Sigmoid colon (tissue), 6 donors: ENCODE measurements at regions not wholly inside any gene's neighbourhood (a gene's known extent, or its start where the extent isn't known, plus 50 kb on each side); places are given as distances from the start of the nearest gene placed in this dataset.

Source experiments
- DNase-seq: peaks from one replicate; pipeline ENCODE4 v3.0.0-alpha.2; 2019
- H3K27ac ChIP-seq, 4 donors: fragments of 200-600 bp; sonication (generic); one replicate each; pipeline ENCODE4 v1.5.1; 2016 to 2019; ENCODE audit warnings: mild to moderate bottlenecking in 1 of 4
- H3K27me3 ChIP-seq, 3 donors: fragments of 200-600 bp; sonication (generic); one replicate each; pipeline ENCODE4 v1.5.1; 2019; ENCODE audit warnings: mild to moderate bottlenecking in 1 of 3
- H3K36me3 ChIP-seq, 4 donors: fragments of 200-600 bp; sonication (generic); one replicate each; pipeline ENCODE4 v1.5.1; 2016 to 2019
- H3K4me1 ChIP-seq, 4 donors: fragments of 200-600 bp; sonication (generic); one replicate each; pipeline ENCODE4 v1.5.1; 2017 to 2019
- H3K4me3 ChIP-seq, 4 donors: fragments of 200-600 bp; sonication (generic); one replicate each; pipeline ENCODE4 v1.5.1; 2017 to 2019; ENCODE audit warnings: mild to moderate bottlenecking in 2 of 4, moderate library complexity in 1 of 4
- H3K9me3 ChIP-seq, 4 donors: fragments of 200-600 bp in 3 of 4; sonication (generic) in 3 of 4; one replicate each; pipeline versions ENCODE4 v1.5.1 to v1.6.1; 2013 to 2019
- EP300 ChIP-seq, 4 donors: sonication (generic); formaldehyde crosslinking; IDR thresholded peaks; one replicate each; pipeline ENCODE4 v1.6.1; 2017; ENCODE audit warnings: antibody characterized with exemption in 4 of 4
- POLR2A ChIP-seq, 2 donors: fragments of 450-650 bp; IDR thresholded peaks; one replicate each; pipeline ENCODE4 v1.6.1; 2016; ENCODE audit warnings: antibody characterized with exemption in 2 of 2, mild to moderate bottlenecking in 2 of 2, moderate library complexity in 2 of 2
- POLR2AphosphoS5 ChIP-seq, 4 donors: sonication (generic); formaldehyde crosslinking; IDR thresholded peaks; one replicate each; pipeline ENCODE4 v1.6.1; 2017; ENCODE audit warnings: antibody characterized with exemption in 4 of 4
- WGBS, 2 donors: extraction: QIAGEN DNeasy Blood & Tissue Kit; methylation state at CpG; one replicate each; pipeline ENCODE4 v1.1.7; 2013; 5-methylcytosine and 5-hydroxymethylcytosine counted together
- intact Hi-C: fragments of 100-400 bp; cut with DNase I; formaldehyde crosslinking; loops from one replicate; pipeline ENCODE4 v1.15.1; 2023
- TF ChIP-seq, protein P1 (sequence below), 4 experiments: fragments of 450-650 bp in 3 of 4; fragments of 200-600 bp in 1 of 4; IDR thresholded peaks; one replicate each; pipeline ENCODE4 v1.5.1; 2016 to 2019; ENCODE audit warnings: antibody characterized with exemption in 4 of 4, mild to moderate bottlenecking in 3 of 4, moderate library complexity in 2 of 4
- donor health status: healthy with polysubstance abuse.
- donor health status: healthy.

DNA sequence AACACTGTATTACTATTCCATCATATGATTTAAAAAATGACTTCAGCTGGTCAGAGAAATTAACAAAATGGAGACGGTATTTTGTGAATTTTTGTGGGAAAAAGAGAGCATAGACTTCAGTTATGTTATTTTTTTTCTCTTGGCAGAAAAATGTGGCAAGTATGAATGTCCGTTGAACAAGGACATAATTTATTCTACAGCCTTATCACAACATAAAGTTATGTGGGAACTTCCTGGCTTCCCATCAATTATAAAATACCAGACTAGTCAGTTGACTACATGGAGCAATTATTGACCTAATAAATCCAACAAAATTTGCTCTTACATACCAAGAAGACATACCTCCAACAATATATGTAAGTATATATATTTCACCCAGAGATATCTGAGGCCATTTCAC, 88.6 kb upstream of the PPP1R3A start:
- no peak for TF ChIP-seq POLR2AphosphoS5 (IDR thresholded peaks at IDR 0.05)
- TF ChIP-seq POLR2A (IDR thresholded peaks at IDR 0.05) = no peak
- TF ChIP-seq, protein P1, sequence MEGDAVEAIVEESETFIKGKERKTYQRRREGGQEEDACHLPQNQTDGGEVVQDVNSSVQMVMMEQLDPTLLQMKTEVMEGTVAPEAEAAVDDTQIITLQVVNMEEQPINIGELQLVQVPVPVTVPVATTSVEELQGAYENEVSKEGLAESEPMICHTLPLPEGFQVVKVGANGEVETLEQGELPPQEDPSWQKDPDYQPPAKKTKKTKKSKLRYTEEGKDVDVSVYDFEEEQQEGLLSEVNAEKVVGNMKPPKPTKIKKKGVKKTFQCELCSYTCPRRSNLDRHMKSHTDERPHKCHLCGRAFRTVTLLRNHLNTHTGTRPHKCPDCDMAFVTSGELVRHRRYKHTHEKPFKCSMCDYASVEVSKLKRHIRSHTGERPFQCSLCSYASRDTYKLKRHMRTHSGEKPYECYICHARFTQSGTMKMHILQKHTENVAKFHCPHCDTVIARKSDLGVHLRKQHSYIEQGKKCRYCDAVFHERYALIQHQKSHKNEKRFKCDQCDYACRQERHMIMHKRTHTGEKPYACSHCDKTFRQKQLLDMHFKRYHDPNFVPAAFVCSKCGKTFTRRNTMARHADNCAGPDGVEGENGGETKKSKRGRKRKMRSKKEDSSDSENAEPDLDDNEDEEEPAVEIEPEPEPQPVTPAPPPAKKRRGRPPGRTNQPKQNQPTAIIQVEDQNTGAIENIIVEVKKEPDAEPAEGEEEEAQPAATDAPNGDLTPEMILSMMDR (IDR thresholded peaks at IDR 0.05) = no peak
- no peak for TF ChIP-seq EP300 (IDR thresholded peaks at IDR 0.05)
- DNase-seq = no peak
- Histone ChIP-seq H3K27ac (no peak overlapping the region), H3K4me1 (no peaks in the 10 kb centered on the region), H3K4me3 (no peak overlapping the region), H3K9me3 (no peaks in the 10 kb centered on the region), H3K36me3 (no peaks in the 10 kb centered on the region), H3K27me3 (no peaks in the 10 kb centered on the region)
- intact Hi-C loops = no loop called here
- WGBS, 2 donors = 35 to 58% methylated on average over 2 of the region's 2 CpGs

DNA sequence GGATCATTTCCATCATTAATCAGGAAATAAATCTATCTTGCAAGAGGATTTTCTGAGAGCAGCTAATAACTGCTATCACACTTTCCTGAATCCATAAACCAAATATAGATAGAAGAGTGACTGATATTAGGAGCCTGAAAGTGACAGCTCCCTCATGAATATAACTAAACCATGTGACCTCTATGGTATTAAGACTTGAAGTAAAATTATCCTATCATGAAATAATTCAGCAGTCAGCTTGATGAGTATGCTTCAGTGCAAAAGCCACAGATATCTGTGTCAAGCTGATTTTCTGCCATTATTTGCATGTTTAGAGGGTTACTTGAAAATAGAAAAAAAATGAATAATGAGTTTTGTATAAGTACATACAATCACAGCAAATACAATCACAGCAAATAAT, 80.1 kb upstream of the PPP1R3A start:
- TF ChIP-seq, protein P1 (IDR thresholded peaks at IDR 0.05) = no peak
- no peak for TF ChIP-seq POLR2A (IDR thresholded peaks at IDR 0.05)
- no peak for TF ChIP-seq EP300 (IDR thresholded peaks at IDR 0.05)
- TF ChIP-seq POLR2AphosphoS5 (IDR thresholded peaks at IDR 0.05) = no peak
- intact Hi-C loops = no loop called here
- H3K4me1 ChIP-seq = no peaks in the 10 kb centered on the region

DNA sequence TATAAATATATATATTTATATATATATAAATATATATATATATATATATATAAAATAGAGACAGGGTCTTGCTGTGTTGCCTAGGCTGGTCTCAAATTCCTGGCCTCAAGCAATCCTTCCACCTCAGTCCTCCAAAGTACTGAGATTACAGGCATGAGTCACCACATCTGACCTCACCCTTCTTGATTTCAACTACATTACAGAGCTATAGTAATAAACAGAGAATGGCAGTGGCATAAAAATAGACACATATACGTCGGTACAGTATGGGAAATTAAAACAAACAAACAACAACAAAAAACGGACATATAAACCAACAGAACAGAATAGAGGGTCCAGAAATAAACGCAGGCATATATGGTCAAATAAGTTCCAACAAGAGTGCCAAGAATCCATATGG, 77.6 kb upstream of the PPP1R3A start:
- no peak for DNase-seq
- Histone ChIP-seq H3K27me3 (no peaks in the 10 kb centered on the region), H3K36me3 (no peaks in the 10 kb centered on the region), H3K4me1 (no peaks in the 10 kb centered on the region), H3K4me3 (no peak overlapping the region), H3K9me3 (no peaks in the 10 kb centered on the region), H3K27ac (no peak overlapping the region)
- 34 to 70% methylated on average over 4 of the region's 4 CpGs for WGBS, 2 donors
- intact Hi-C loops = no loop called here
- TF ChIP-seq POLR2AphosphoS5 (IDR thresholded peaks at IDR 0.05) (no peak), POLR2A (IDR thresholded peaks at IDR 0.05) (no peak), EP300 (IDR thresholded peaks at IDR 0.05) (no peak)
- TF ChIP-seq, protein P1 (IDR thresholded peaks at IDR 0.05) = no peak

More for the DNA sequence above, 80.1 kb upstream of the PPP1R3A start:
- Histone ChIP-seq H3K9me3 (peaks cover 0 to 2% (median 0%) of the 10 kb centered on the region in 4 donors), H3K4me3 (no peak overlapping the region), H3K27me3 (no peaks in the 10 kb centered on the region), H3K36me3 (no peaks in the 10 kb centered on the region), H3K27ac (no peak overlapping the region)
- no peak for DNase-seq

DNA sequence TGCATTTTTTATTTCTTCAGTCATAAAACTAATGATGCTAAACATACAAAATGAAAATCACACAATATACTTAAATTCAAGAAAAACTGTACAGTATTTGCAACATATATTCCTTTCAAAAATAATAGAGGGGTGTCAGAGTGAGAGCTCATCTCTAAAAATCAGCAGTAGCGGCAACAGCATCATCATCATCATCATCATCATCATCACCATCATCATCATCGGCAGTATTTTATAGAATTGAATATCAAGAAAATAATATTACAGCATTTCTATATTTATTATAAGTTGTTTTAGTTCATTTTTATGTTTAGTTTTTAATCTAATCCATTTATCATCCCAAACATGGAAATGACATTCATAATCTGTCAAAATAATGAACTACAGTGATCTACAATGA, 67.4 kb upstream of the PPP1R3A start:
- TF ChIP-seq, protein P1 (IDR thresholded peaks at IDR 0.05) = no peak
- TF ChIP-seq POLR2AphosphoS5 (IDR thresholded peaks at IDR 0.05) = no peak
- no peak for TF ChIP-seq POLR2A (IDR thresholded peaks at IDR 0.05)
- no peak for TF ChIP-seq EP300 (IDR thresholded peaks at IDR 0.05)
- H3K4me1 ChIP-seq = no peaks in the 10 kb centered on the region
- no peak for DNase-seq
- no peaks in the 10 kb centered on the region for H3K9me3 ChIP-seq
- H3K27ac ChIP-seq = no peak overlapping the region
- intact Hi-C loops = no loop called here
- H3K27me3 ChIP-seq = no peaks in the 10 kb centered on the region
- WGBS, 2 donors = 91 to 94% methylated on average over 2 of the region's 2 CpGs
- no peak overlapping the region for H3K4me3 ChIP-seq
- H3K36me3 ChIP-seq = no peaks in the 10 kb centered on the region

DNA sequence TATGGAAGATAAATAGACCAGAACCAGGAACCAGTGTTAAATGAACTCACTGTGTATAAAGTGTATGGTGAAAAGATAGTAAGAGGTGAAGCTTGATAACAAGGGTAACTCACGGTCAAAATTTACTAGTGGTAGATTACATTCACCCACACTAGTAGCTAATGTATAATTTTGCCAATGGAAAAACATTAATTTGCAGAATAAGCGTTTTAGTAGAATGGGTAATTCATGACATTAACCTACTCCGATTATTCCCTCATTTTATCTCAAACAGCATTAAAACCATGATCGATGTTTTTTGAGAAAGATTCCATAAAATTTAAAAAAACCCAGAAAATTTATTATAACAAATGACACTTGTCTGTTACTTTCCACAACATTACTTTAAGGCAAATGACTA, 57.7 kb upstream of the PPP1R3A start:
- H3K4me1 ChIP-seq = no peaks in the 10 kb centered on the region
- 88 to 91% methylated on average over 4 of the region's 4 CpGs for WGBS, 2 donors
- no peak for DNase-seq
- intact Hi-C loops = no loop called here
- TF ChIP-seq EP300 (IDR thresholded peaks at IDR 0.05) = no peak
- TF ChIP-seq POLR2AphosphoS5 (IDR thresholded peaks at IDR 0.05) = no peak
- TF ChIP-seq, protein P1 (IDR thresholded peaks at IDR 0.05) = no peak
- TF ChIP-seq POLR2A (IDR thresholded peaks at IDR 0.05) = no peak
- no peaks in the 10 kb centered on the region for H3K27me3 ChIP-seq
- H3K27ac ChIP-seq = no peak overlapping the region
- no peaks in the 10 kb centered on the region for H3K9me3 ChIP-seq
- H3K4me3 ChIP-seq = no peak overlapping the region
- no peaks in the 10 kb centered on the region for H3K36me3 ChIP-seq
